HL-60 (cell line): ENCODE measurements at regions not wholly inside any gene's neighbourhood (a gene's known extent, or its start where the extent isn't known, plus 50 kb on each side); places are given as distances from the start of the nearest gene placed in this dataset.

Source experiments
- DNase-seq, 2 experiments: peaks; one replicate each; pipeline ENCODE4 v3.0.0-alpha.2; 2010 to 2020; ENCODE audit warnings: low read depth in 1 of 2, low spot score in 1 of 2
- H3K27ac ChIP-seq: fragments of 250-450 bp; sonication (Bioruptor Pico); replicated peaks from 2 replicates; pipeline ENCODE4 v1.5.1; 2020; ENCODE audit warnings: mild to moderate bottlenecking, moderate library complexity
- H3K27me3 ChIP-seq: fragments of 250-450 bp; sonication (Bioruptor Pico); 2 replicates; pipeline ENCODE4 v1.5.1; 2021; ENCODE audit warnings: mild to moderate bottlenecking, moderate library complexity; ENCODE audit not compliant: insufficient read depth, poor library complexity, severe bottlenecking
- H3K4me3 ChIP-seq: replicated peaks from 2 replicates; pipeline ENCODE4 v1.5.1; 2011; ENCODE audit warnings: mild to moderate bottlenecking, control low read depth, low read length; ENCODE audit not compliant: insufficient read depth
- GABPA ChIP-seq: IDR thresholded peaks from 2 replicates; pipeline ENCODE4 v1.6.1; 2012; ENCODE audit warnings: low read depth
- POLR2AphosphoS5 ChIP-seq: IDR thresholded peaks from 2 replicates; pipeline ENCODE4 v1.6.1; 2012; ENCODE audit warnings: low read depth
- SPI1 ChIP-seq: IDR thresholded peaks from 2 replicates; pipeline ENCODE4 v1.6.1; 2012; ENCODE audit warnings: low read depth, mild to moderate bottlenecking, borderline replicate concordance
- TF ChIP-seq, protein P1 (sequence below): IDR thresholded peaks from one replicate; pipeline ENCODE4 v1.5.1; 2011; ENCODE audit warnings: low read length, control low read depth, inconsistent platforms; ENCODE audit not compliant: insufficient read depth
- TF ChIP-seq, protein P2 (sequence below): IDR thresholded peaks from 2 replicates; pipeline ENCODE4 v1.6.1; 2012; ENCODE audit warnings: low read depth; ENCODE audit not compliant: insufficient replicate concordance

DNA sequence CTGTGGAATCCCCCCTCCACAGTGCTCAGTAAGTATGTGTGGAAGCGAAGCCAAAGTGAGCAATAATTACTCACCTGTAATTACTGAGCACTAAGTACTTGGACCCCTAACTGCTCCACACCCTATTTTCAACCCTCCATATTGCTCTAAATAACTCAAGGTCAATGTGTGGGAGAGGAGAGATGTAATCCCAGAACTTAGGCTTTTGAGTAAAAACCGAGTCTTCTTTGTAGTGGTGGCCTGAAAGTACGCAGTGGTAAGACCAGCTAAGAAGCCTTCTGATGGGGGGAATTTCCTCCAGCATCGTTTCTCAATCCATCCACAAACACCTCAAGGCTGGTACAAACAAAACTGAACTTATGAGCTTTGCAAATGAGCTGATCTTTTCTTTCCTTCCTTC, 551.6 kb downstream of the ZEB2 start:
- TF ChIP-seq GABPA (no peak), POLR2AphosphoS5 (no peak)
- TF ChIP-seq, protein P1, sequence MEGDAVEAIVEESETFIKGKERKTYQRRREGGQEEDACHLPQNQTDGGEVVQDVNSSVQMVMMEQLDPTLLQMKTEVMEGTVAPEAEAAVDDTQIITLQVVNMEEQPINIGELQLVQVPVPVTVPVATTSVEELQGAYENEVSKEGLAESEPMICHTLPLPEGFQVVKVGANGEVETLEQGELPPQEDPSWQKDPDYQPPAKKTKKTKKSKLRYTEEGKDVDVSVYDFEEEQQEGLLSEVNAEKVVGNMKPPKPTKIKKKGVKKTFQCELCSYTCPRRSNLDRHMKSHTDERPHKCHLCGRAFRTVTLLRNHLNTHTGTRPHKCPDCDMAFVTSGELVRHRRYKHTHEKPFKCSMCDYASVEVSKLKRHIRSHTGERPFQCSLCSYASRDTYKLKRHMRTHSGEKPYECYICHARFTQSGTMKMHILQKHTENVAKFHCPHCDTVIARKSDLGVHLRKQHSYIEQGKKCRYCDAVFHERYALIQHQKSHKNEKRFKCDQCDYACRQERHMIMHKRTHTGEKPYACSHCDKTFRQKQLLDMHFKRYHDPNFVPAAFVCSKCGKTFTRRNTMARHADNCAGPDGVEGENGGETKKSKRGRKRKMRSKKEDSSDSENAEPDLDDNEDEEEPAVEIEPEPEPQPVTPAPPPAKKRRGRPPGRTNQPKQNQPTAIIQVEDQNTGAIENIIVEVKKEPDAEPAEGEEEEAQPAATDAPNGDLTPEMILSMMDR: no peak
- TF ChIP-seq, protein P2, sequence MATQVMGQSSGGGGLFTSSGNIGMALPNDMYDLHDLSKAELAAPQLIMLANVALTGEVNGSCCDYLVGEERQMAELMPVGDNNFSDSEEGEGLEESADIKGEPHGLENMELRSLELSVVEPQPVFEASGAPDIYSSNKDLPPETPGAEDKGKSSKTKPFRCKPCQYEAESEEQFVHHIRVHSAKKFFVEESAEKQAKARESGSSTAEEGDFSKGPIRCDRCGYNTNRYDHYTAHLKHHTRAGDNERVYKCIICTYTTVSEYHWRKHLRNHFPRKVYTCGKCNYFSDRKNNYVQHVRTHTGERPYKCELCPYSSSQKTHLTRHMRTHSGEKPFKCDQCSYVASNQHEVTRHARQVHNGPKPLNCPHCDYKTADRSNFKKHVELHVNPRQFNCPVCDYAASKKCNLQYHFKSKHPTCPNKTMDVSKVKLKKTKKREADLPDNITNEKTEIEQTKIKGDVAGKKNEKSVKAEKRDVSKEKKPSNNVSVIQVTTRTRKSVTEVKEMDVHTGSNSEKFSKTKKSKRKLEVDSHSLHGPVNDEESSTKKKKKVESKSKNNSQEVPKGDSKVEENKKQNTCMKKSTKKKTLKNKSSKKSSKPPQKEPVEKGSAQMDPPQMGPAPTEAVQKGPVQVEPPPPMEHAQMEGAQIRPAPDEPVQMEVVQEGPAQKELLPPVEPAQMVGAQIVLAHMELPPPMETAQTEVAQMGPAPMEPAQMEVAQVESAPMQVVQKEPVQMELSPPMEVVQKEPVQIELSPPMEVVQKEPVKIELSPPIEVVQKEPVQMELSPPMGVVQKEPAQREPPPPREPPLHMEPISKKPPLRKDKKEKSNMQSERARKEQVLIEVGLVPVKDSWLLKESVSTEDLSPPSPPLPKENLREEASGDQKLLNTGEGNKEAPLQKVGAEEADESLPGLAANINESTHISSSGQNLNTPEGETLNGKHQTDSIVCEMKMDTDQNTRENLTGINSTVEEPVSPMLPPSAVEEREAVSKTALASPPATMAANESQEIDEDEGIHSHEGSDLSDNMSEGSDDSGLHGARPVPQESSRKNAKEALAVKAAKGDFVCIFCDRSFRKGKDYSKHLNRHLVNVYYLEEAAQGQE: no peak
- H3K27me3 ChIP-seq: no peaks in the 10 kb centered on the region
- H3K4me3 ChIP-seq: no peak overlapping the region
- DNase-seq: no peak
- no peak overlapping the region for H3K27ac ChIP-seq

DNA sequence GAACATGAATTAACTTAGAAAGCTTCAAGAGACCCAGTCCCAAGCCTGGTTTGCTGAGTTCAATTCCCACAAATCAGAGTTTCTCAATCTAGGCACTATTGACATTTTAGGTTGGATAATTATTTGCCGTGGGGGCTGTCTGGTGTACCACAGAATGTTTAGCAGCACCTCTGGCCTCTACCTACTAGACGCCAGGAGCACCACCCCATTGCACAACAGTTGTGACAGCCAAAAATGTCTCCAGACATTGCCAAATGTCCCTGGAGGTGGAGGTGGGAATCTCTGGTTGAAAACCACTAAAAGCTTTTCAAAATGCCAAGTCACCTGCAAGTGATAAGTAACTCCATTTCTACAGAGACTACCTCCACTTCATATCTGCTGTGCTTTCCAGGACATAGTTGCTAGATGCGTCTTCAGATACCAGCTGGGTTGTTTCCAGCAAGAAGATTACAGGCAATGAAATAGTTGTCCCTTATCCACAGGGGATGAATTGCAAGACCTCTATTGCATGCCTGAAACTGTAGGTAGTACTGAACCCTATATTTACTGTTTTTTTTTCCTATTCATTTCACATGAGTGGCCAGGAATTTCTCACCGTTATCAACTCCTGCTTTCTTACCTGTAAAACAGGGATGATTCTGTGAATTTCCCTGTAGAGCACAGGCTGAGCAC, 554.3 kb downstream of the ZEB2 start:
- TF ChIP-seq POLR2AphosphoS5 (no peak), SPI1 (no peak), GABPA (no peak)
- TF ChIP-seq, protein P2: no peak
- TF ChIP-seq, protein P1: no peak
- Histone ChIP-seq H3K27me3 (no peaks in the 10 kb centered on the region), H3K4me3 (no peak overlapping the region), H3K27ac (no peak overlapping the region)
- DNase-seq: no peak

DNA sequence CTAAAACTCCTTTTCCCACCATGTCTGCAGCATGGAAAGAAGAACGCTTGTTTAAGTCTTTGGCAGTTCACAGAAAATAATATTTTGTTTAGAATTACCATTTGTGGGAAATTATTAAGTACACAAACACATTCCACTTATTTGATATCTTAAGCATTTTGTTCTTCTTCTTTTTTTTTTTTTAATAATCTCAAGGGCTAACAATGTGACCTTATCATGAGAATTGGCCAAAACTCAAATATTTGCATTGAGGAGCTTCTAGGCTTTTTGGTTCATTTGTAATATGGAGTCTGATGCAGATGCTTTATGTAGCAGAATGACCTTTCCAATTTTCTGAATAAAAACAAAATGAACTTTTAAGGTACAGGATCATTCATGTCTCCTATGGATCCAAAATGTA, 555.0 kb downstream of the ZEB2 start:
- TF ChIP-seq SPI1: no peak
- no peak for TF ChIP-seq POLR2AphosphoS5
- TF ChIP-seq GABPA: no peak
- TF ChIP-seq, protein P1: no peak
- H3K4me3 ChIP-seq: no peak overlapping the region
- no peak for DNase-seq
- no peaks in the 10 kb centered on the region for H3K27me3 ChIP-seq
- H3K27ac ChIP-seq: no peak overlapping the region

DNA sequence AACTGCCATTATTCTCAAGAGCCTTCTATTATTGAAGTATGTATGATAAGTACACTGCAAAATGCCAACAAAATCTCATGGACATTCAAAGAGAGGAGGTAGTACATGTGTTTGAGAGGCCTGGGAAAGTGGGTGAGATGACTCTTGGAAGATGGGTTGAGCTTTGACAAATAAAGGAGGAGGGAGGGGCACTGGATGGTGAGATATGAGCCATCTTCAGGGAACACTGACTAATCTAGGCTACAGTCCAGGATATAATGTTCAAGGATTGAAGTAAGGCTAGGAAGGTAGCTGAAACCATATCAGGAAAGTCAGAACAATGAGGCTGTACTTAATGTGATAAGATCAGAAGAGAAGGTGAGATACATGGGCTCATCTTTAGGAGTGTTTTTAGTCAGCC, 559.7 kb downstream of the ZEB2 start:
- Histone ChIP-seq H3K4me3 (no peak overlapping the region), H3K27me3 (no peaks in the 10 kb centered on the region), H3K27ac (no peak overlapping the region)
- TF ChIP-seq, protein P1: no peak
- TF ChIP-seq GABPA (no peak), SPI1 (no peak), POLR2AphosphoS5 (no peak)
- TF ChIP-seq, protein P2: no peak
- DNase-seq: no peak
